ENCODE measurements at regions not wholly inside any gene's neighbourhood (a gene's known extent, or its start where the extent isn't known, plus 50 kb on each side); places are given as distances from the start of the nearest gene placed in this dataset.

GRCh38 chr9:135403733-135404450 lies 75.7 kb upstream of the PPP1R26 start:
- TF ChIP-seq, protein P1, sequence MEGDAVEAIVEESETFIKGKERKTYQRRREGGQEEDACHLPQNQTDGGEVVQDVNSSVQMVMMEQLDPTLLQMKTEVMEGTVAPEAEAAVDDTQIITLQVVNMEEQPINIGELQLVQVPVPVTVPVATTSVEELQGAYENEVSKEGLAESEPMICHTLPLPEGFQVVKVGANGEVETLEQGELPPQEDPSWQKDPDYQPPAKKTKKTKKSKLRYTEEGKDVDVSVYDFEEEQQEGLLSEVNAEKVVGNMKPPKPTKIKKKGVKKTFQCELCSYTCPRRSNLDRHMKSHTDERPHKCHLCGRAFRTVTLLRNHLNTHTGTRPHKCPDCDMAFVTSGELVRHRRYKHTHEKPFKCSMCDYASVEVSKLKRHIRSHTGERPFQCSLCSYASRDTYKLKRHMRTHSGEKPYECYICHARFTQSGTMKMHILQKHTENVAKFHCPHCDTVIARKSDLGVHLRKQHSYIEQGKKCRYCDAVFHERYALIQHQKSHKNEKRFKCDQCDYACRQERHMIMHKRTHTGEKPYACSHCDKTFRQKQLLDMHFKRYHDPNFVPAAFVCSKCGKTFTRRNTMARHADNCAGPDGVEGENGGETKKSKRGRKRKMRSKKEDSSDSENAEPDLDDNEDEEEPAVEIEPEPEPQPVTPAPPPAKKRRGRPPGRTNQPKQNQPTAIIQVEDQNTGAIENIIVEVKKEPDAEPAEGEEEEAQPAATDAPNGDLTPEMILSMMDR (IDR thresholded peaks at IDR 0.05 in 4 of 5, conservative IDR thresholded peaks at IDR 0.05 in 1 of 5) = no peak
- no peak for TF ChIP-seq POLR2A (IDR thresholded peaks at IDR 0.05)

Data from gastrocnemius medialis (tissue), 4 donors.